Adrenal gland (tissue), 9 donors: ENCODE measurements at regions not wholly inside any gene's neighbourhood (a gene's known extent, or its start where the extent isn't known, plus 50 kb on each side); places are given as distances from the start of the nearest gene placed in this dataset.

Experiments
- DNase-seq, 7 donors: peaks; one replicate each; pipeline ENCODE4 v3.0.0-alpha.2; 2019 to 2020
- H3K27ac ChIP-seq, 5 donors: fragments of 200-600 bp; sonication (generic) in 4 of 5; 1 replicate in 3 of 5; 2 replicates in 2 of 5; pipeline versions ENCODE4 v1.5.1 to v1.8.0; 2016 to 2020; ENCODE audit warnings: mild to moderate bottlenecking in 1 of 5
- H3K27me3 ChIP-seq: fragments of 200-600 bp; 2 replicates; pipeline ENCODE4 v1.8.0; 2021
- H3K36me3 ChIP-seq, 2 donors: fragments of 200-600 bp; replicated peaks in 1 of 2; 1 replicate in 1 of 2; 2 replicates in 1 of 2; pipeline versions ENCODE4 v1.5.1 to v1.8.0; 2018 to 2022
- H3K4me1 ChIP-seq, 2 donors: fragments of 200-600 bp; replicated peaks in 1 of 2; 1 replicate in 1 of 2; 2 replicates in 1 of 2; pipeline versions ENCODE4 v1.5.1 to v1.8.0; 2018 to 2021
- H3K4me3 ChIP-seq, 4 donors: fragments of 200-600 bp; sonication (generic) in 3 of 4; one replicate each; pipeline ENCODE4 v1.5.1; 2016 to 2018
- H3K9me3 ChIP-seq, 3 donors: fragments of 200-600 bp; sonication (generic) in 1 of 3; replicated peaks in 1 of 3; 1 replicate in 2 of 3; 2 replicates in 1 of 3; pipeline versions ENCODE4 v1.5.1 to v1.8.0; 2016 to 2021
- POLR2A ChIP-seq, 2 donors: fragments of 450-650 bp; IDR thresholded peaks; one replicate each; pipeline ENCODE4 v1.6.1; 2017; ENCODE audit warnings: antibody characterized with exemption in 2 of 2, mild to moderate bottlenecking in 2 of 2, moderate library complexity in 1 of 2
- WGBS, 4 donors: extraction: QIAGEN DNeasy Blood & Tissue Kit in 2 of 4; methylation state at CpG; one replicate each; pipeline versions ENCODE4 v1.1.5 to v1.1.7; 2013 to 2017; 5-methylcytosine and 5-hydroxymethylcytosine counted together
- intact Hi-C, 2 donors: fragments of 100-400 bp; cut with DNase I; formaldehyde crosslinking; loops; one replicate each; pipeline versions ENCODE4 v1.14.1 to v1.15.0; 2022 to 2023
- TF ChIP-seq, protein P1 (sequence below), 6 experiments: fragments of 450-650 bp in 4 of 6; fragments of 200-600 bp in 2 of 6; sonication (generic) in 1 of 6; IDR thresholded peaks; 1 replicate in 5 of 6; 2 replicates in 1 of 6; pipeline versions ENCODE4 v1.5.1 to v1.8.0; 2016 to 2021; ENCODE audit warnings: antibody characterized with exemption in 6 of 6, mild to moderate bottlenecking in 2 of 6, moderate library complexity in 1 of 6
- donor health status: healthy with polysubstance abuse.
- donor health status: Bipolar disorder and iron deficiency.
- donor health status: DM: yes; HTN: yes; CAD: no.
- donor health status: DM: no; HTN: no; CAD: no.
- donor health status: DM: no; HTN: no; CAD: no.

DNA sequence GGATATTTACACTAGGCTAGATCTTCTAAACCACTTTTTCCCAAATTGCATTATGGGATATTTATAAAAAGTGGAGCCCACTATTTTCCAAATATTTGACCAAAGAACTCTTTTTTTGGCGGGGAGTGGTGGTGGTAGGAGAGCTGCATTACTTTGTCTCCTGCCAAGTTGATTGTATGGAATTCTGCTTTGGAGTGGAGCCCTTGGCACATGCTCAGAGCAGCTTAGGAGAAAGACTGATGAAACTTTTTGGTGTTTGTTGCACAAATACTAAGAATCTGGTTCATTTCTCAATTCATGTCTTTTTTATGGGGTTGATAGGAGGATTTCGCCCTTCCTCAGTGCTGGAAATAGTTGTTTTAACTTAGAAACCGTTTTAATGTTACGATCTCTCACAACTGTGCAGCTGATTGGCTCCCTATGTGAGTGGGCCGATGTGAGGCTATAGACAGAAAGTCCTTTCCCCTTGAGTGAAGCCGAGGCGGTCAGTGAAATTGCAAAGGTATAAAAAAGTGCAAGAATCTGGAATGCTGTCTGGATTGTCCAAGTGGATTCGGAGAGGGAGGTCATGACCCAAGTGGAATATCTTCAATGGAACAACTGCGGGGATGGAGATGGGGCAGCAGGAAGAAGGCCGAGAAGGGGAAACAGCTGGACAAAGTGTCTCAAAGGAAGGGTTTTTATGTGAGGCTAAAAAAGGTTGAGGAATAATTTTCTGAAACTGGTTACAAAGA is 415.9 kb downstream of the FGF9 start:
- H3K27ac ChIP-seq: no peak overlapping the region
- no peaks in the 10 kb centered on the region for H3K9me3 ChIP-seq
- H3K36me3 ChIP-seq: no peaks in the 10 kb centered on the region
- no peaks in the 10 kb centered on the region for H3K27me3 ChIP-seq
- DNase-seq: no peak
- no peak overlapping the region for H3K4me3 ChIP-seq
- WGBS, 4 donors: 80 to 85% (median 83%) methylated on average over 10 of the region's 10 CpGs
- TF ChIP-seq, protein P1, sequence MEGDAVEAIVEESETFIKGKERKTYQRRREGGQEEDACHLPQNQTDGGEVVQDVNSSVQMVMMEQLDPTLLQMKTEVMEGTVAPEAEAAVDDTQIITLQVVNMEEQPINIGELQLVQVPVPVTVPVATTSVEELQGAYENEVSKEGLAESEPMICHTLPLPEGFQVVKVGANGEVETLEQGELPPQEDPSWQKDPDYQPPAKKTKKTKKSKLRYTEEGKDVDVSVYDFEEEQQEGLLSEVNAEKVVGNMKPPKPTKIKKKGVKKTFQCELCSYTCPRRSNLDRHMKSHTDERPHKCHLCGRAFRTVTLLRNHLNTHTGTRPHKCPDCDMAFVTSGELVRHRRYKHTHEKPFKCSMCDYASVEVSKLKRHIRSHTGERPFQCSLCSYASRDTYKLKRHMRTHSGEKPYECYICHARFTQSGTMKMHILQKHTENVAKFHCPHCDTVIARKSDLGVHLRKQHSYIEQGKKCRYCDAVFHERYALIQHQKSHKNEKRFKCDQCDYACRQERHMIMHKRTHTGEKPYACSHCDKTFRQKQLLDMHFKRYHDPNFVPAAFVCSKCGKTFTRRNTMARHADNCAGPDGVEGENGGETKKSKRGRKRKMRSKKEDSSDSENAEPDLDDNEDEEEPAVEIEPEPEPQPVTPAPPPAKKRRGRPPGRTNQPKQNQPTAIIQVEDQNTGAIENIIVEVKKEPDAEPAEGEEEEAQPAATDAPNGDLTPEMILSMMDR (IDR thresholded peaks at IDR 0.05): no peak
- TF ChIP-seq POLR2A (IDR thresholded peaks at IDR 0.05): no peak
- intact Hi-C loops: no loop called here
- no peaks in the 10 kb centered on the region for H3K4me1 ChIP-seq

DNA sequence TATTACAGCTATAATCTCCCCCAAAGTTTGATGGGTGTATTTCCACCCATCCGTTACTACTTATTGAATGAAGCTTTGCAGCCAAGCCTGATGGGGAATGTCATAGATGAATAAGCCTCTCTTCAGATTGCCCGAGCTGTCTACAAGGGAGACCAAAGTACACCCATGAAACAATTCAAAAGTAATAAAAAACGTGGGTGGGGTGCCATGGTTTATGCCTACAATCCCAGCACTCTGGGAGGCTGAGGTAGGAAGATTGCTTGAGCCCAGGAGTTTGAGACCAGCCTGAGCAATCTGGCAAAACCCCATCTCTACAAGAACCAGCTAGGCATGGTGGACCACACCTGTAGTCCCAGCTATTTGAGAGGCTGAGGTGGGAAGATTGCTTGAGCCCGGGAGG is 419.2 kb downstream of the FGF9 start:
- TF ChIP-seq POLR2A (IDR thresholded peaks at IDR 0.05): no peak
- TF ChIP-seq, protein P1 (IDR thresholded peaks at IDR 0.05): no peak
- no peak overlapping the region for H3K4me3 ChIP-seq
- intact Hi-C loops: no loop called here
- no peaks in the 10 kb centered on the region for H3K4me1 ChIP-seq
- H3K36me3 ChIP-seq: no peaks in the 10 kb centered on the region
- no peak overlapping the region for H3K27ac ChIP-seq
- WGBS, 4 donors: 76 to 87% (median 80%) methylated on average over 4 of the region's 4 CpGs
- H3K9me3 ChIP-seq: no peaks in the 10 kb centered on the region
- DNase-seq: no peak
- H3K27me3 ChIP-seq: no peaks in the 10 kb centered on the region

DNA sequence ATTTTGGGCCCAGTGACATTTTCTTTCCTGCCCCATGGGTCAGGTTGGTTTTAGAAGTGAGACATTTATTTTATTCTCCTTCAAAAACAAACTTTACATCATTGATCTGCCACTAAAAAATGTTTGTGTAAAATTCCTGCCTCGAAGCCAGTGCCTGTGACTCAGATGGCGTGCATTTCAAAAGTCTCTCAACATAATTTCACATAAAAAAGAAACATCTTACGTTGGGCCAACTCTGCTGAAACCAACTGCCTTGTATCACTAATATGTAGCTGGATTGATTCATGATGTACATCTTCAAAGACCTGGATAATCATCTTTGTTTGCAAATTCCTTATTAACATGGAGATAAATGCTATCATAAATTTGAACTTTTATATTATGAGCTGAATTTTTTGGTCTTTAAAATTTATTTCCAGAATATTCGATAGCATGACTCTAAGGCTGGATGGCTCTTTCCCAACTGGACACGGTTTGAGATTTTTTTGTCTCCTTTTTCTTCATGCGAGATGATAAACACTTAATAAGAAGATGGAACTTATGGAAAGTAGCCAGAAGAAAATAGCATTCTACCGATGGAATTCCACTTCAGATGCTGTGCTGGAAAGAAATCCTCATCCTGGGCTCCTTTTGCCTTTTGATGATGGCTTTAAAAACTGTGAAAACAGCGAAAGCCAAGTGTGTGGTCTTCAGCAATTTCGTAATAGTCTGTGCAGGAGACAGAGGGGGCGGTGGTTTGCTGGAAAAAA is 420.5 kb downstream of the FGF9 start:
- Histone ChIP-seq H3K27ac (no peak overlapping the region), H3K36me3 (no peaks in the 10 kb centered on the region), H3K4me1 (no peaks in the 10 kb centered on the region), H3K9me3 (no peaks in the 10 kb centered on the region), H3K27me3 (no peaks in the 10 kb centered on the region), H3K4me3 (no peak overlapping the region)
- no peak for DNase-seq
- intact Hi-C loops: no loop called here
- 67 to 79% (median 74%) methylated on average over 10 of the region's 10 CpGs for WGBS, 4 donors
- TF ChIP-seq, protein P1 (IDR thresholded peaks at IDR 0.05): no peak
- TF ChIP-seq POLR2A (IDR thresholded peaks at IDR 0.05): no peak

DNA sequence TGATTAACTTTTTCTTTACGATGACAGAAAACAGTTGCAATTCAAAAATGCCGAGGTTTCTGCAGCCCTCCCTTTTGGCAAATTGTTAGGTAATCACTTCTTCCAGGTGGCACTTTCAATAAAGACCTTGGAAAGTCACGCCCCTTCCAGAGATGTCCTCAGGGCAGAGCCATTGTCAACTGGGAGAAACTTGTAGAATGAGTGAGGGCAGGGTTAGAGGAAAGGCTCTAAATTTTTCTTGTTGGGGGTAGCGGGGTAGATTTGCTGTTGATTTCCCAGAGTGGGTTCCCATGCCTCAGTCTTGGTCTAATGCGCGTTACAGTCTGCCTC is 421.1 kb downstream of the FGF9 start:
- no peak overlapping the region for H3K4me3 ChIP-seq
- H3K27me3 ChIP-seq: no peaks in the 10 kb centered on the region
- no peaks in the 10 kb centered on the region for H3K4me1 ChIP-seq
- no peaks in the 10 kb centered on the region for H3K36me3 ChIP-seq
- DNase-seq: no peak
- H3K9me3 ChIP-seq: no peaks in the 10 kb centered on the region
- H3K27ac ChIP-seq: no peak overlapping the region
- TF ChIP-seq, protein P1 (IDR thresholded peaks at IDR 0.05): no peak
- TF ChIP-seq POLR2A (IDR thresholded peaks at IDR 0.05): no peak
- 76 to 79% (median 78%) methylated on average over 6 of the region's 6 CpGs for WGBS, 4 donors
- intact Hi-C loops: no loop called here
